AG09309 (cell line): ENCODE measurements at regions not wholly inside any gene's neighbourhood (a gene's known extent, or its start where the extent isn't known, plus 50 kb on each side); places are given as distances from the start of the nearest gene placed in this dataset.

ENCODE experiments used
- DNase-seq: peaks from one replicate; pipeline ENCODE4 v3.0.0-alpha.2; 2010; ENCODE audit warnings: low read depth
- H3K4me3 ChIP-seq: 2 replicates; pipeline ENCODE4 v1.5.1; 2011; ENCODE audit warnings: mild to moderate bottlenecking, low read depth, low read length, moderate library complexity; ENCODE audit not compliant: control insufficient read depth
- TF ChIP-seq, protein P1 (sequence below): IDR thresholded peaks from 2 replicates; pipeline ENCODE4 v1.5.1; 2011; ENCODE audit warnings: mild to moderate bottlenecking, low read depth, low read length, inconsistent platforms; ENCODE audit not compliant: insufficient read depth, control insufficient read depth; ENCODE audit errors: missing control alignments

DNA sequence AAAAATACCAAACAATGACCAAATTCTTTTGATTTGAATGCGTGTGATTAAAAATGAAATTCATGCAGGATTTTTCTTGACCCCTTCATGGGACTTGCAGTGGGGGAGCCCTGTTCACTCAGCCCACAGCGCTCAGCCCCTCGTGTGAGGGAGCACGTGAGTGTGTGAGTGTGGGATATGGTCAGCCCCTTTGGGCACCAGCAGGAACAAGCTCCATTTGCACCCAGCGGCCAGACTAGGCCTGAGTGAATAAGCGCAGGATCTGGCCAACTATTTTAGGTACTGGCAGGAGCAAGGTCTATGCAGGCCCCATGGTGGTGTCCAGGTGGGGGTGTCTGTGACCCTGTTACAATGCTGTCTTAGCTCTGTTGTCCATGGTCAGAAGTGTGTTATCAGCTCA is 1631.2 kb downstream of the BRINP3 start:
- H3K4me3 ChIP-seq, result no peak overlapping the region
- DNase-seq, result no peak
- TF ChIP-seq, protein P1, sequence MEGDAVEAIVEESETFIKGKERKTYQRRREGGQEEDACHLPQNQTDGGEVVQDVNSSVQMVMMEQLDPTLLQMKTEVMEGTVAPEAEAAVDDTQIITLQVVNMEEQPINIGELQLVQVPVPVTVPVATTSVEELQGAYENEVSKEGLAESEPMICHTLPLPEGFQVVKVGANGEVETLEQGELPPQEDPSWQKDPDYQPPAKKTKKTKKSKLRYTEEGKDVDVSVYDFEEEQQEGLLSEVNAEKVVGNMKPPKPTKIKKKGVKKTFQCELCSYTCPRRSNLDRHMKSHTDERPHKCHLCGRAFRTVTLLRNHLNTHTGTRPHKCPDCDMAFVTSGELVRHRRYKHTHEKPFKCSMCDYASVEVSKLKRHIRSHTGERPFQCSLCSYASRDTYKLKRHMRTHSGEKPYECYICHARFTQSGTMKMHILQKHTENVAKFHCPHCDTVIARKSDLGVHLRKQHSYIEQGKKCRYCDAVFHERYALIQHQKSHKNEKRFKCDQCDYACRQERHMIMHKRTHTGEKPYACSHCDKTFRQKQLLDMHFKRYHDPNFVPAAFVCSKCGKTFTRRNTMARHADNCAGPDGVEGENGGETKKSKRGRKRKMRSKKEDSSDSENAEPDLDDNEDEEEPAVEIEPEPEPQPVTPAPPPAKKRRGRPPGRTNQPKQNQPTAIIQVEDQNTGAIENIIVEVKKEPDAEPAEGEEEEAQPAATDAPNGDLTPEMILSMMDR, result no peak

DNA sequence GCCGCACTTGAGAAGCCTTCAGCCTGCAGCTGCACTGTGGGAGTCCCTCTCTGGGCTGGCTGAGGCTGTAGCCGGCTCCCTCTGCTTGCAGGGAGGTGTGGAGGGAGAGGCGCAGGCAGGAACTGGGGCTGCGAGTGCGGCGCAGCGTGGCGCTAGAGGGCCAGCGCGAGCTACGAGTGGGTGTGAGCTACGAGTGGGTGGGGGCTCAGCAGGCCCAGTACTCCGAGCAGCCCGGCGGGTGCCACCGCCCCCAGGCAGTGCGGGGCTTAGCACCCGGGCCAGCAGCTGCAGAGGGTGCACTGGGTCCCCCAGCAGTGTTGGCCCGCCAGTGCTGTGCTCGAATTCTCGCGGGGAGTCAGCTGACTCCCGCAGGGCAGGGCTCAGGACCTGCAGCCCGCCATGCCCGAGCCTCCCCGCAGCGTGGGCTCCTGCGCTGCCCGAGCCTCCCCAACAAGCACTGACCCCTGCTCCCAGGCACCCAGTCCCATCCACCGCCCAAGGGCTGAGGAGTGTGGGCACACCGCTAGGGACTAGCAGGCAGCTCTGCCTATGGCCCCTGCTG is 1620.1 kb downstream of the BRINP3 start:
- TF ChIP-seq, protein P1, result no peak
- no peak overlapping the region for H3K4me3 ChIP-seq
- DNase-seq, result no peak

DNA sequence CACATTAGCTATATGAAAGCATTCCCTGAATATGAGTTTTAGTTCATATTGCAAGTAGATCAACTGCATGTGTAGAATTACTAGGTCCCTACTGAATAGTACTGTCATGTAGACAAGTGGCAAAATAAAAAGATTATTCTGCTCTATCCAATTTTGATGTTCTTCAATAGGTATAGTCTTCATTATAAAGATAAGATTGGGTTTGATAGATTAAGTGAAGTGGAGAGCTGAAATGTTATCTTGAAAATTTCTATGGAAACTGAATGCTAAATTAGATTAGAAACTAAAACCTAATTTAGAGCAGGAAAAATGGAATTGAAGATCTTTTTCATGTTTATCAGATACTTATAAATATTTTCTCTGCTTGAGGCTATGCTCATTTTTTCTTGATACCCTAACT is 1610.0 kb downstream of the BRINP3 start:
- no peak overlapping the region for H3K4me3 ChIP-seq
- DNase-seq, result no peak
- TF ChIP-seq, protein P1, result no peak

DNA sequence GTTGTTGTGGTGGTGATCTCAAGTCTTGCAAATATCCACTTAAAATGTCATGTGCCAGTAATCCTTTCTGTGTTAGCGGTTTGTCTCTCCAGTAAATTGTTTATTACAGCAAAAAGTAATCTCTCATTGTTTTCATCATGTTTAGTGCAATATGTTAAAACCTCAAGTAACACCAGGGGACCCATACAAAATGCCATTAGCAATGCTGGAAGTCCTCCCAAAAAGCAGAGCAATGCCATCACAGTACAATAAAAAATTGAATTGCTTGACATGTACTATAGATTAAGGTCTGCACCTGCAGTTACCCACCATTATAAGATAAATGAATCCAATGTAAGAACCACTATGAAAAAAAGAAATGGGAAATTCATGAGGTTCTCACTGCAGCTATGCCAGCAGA is 1606.5 kb downstream of the BRINP3 start:
- no peak for DNase-seq
- H3K4me3 ChIP-seq, result no peak overlapping the region
- TF ChIP-seq, protein P1, result no peak

DNA sequence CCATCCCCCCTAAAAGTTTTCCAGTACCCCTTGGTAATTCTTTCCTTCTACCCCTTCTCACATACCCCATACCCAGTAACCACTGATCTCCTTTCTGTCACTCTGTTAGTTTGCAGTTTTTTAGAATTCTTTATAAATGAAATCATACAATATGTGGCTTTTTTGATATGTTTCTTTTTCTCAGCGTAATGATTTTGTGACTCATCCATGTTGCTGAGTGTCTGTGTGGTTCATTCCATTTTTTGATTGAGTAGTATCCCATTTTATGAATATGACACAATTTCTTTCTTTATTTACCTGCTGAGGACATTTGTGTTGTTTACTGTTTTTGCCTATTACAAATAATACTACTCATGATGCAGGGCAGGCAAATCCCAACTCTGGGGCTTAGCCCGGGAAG is 1605.3 kb downstream of the BRINP3 start:
- H3K4me3 ChIP-seq, result no peak overlapping the region
- no peak for DNase-seq
- TF ChIP-seq, protein P1, result no peak

DNA sequence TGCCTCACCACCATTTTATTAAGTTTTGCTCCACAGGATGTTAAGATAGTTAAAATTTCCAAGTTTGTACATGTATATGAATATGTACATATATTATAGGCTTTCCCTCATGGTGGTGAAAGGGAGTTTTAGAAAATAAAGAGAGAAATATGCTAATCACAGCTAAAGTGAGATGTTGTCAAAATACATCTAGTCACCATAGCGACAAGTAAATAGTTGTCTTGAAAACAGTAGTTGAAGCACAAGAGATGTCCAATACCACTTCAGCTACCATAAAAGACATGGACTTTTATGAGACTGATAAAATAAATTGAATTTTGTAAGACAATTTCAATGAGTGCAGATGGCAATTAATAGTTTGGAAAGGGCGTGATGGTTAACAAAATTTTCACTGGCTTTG is 1600.0 kb downstream of the BRINP3 start:
- DNase-seq, result no peak
- TF ChIP-seq, protein P1, result no peak

DNA sequence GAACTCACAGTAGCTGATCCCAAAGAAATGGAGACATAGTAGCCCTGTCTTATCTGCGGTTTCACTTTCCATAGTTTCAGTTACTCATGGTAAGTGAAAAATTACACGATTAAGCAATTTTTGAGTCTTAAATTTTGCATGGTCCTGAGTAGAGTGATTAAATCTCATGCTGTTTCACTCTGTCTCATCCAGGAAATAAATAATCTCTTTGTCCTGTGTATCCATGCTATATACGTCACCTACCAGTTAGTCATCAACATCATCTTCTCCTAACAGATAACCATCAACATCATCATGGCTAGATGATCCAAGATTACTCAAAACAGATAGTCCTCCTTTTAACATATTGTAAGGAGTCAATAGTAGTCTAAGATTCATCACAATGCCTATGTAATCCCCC is 1589.3 kb downstream of the BRINP3 start:
- TF ChIP-seq, protein P1, result no peak
- DNase-seq, result no peak

More for the DNA sequence above, 1600.0 kb downstream of the BRINP3 start:
- no peak overlapping the region for H3K4me3 ChIP-seq

More for the DNA sequence above, 1589.3 kb downstream of the BRINP3 start:
- no peak overlapping the region for H3K4me3 ChIP-seq
